GM12873 (cell line): ENCODE measurements at regions not wholly inside any gene's neighbourhood (a gene's known extent, or its start where the extent isn't known, plus 50 kb on each side); places are given as distances from the start of the nearest gene placed in this dataset.

Experiments
- TF ChIP-seq, protein P1 (sequence below): IDR thresholded peaks from 2 replicates; pipeline ENCODE4 v1.5.1; 2012; ENCODE audit warnings: low read depth, mild to moderate bottlenecking, moderate library complexity, low read length, control low read depth; ENCODE audit not compliant: insufficient read depth; ENCODE audit errors: missing control alignments

DNA sequence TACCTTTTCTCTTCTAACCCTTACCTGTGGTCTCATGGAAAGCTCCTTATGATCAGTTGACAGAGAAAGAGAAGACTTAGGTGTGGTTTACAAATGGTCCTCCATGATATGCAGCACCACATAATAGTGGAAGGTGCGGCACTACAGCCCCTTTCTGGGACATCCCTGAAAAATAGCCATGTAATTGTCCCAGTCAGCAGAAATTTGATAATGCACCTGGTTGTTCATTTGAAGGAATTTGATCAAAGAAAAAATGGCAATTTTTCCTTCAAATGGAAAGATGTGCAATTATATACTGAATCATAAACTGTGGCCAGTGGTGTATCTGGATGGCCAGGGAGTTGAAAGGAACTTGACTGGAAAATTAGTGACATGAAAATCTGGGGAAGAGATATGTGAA lies 293.6 kb upstream of the PCDH20 start:
- TF ChIP-seq, protein P1, sequence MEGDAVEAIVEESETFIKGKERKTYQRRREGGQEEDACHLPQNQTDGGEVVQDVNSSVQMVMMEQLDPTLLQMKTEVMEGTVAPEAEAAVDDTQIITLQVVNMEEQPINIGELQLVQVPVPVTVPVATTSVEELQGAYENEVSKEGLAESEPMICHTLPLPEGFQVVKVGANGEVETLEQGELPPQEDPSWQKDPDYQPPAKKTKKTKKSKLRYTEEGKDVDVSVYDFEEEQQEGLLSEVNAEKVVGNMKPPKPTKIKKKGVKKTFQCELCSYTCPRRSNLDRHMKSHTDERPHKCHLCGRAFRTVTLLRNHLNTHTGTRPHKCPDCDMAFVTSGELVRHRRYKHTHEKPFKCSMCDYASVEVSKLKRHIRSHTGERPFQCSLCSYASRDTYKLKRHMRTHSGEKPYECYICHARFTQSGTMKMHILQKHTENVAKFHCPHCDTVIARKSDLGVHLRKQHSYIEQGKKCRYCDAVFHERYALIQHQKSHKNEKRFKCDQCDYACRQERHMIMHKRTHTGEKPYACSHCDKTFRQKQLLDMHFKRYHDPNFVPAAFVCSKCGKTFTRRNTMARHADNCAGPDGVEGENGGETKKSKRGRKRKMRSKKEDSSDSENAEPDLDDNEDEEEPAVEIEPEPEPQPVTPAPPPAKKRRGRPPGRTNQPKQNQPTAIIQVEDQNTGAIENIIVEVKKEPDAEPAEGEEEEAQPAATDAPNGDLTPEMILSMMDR: no peak

DNA sequence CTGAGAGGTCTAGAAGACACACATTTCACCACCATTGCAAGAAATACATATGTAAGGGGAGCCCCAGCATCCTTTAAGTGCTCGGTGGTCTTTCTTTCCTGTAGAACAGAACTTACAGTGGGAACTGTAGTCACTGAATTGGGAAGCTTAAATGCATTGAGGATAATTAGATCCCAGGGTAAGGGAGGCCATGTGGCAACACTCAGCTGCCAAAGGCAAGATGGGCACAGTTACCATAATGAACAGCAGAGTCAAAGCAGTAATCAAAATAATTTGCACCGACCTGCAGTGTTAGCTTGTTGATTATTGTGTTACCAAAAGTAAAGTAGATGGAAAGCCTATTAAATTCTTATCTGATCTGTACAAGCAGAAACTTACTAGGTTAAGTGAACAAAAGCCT lies 291.2 kb upstream of the PCDH20 start:
- TF ChIP-seq, protein P1: no peak

DNA sequence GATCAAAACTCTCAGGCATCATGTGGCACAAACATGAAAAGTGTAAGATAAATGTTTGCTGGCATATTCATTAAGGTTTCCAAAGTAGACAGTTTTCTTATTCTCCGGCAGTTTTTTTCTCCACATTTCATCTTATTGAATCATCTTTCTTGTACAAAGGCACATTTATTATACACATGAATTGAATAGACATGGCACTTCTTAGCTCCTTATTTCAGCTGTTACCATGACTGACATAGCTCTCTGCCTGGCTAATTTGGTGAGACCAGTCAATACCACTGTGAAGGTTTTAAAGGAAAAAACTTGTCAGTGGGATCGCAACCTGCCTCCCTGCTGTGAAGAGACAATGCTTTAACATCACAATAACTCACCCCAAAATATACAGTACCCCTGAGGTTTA lies 285.0 kb upstream of the PCDH20 start:
- TF ChIP-seq, protein P1: no peak

DNA sequence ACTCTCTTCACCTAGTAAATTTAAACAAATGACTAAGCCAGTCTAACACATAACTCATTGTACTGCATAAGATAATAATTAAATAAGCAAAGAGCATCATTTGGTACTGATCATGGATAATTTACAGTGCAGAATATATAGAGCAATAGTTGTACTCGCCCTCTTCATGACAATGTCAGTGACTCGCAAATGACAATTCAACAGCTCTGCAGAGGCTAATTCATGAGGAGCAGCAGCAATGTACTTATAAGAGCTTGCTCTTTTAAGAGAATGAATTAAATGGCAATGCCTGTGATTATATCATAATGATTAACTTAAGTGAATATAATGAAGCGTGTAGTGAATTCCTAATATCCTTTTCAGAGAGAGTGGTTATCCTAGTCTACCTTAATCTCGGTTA lies 284.5 kb upstream of the PCDH20 start:
- TF ChIP-seq, protein P1: no peak

DNA sequence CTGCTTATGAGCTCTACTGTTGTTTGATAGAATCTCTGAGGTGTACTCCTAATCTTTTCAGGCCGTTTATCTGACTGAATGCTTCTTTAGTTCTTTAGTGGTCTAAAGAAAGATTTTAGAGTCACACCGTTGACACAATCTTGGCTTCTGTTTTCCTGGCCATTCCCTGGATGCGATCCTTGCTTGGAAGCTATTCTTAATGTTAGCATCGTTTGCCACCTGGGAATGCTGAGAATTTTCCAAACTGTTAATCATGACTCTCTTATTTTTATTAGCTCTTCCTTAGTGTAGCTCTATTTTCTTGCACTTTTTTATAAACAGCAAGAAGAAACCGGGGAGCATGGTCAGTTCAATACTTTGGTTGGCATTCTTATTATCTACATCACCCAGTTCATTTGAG lies 281.0 kb upstream of the PCDH20 start:
- TF ChIP-seq, protein P1: no peak

DNA sequence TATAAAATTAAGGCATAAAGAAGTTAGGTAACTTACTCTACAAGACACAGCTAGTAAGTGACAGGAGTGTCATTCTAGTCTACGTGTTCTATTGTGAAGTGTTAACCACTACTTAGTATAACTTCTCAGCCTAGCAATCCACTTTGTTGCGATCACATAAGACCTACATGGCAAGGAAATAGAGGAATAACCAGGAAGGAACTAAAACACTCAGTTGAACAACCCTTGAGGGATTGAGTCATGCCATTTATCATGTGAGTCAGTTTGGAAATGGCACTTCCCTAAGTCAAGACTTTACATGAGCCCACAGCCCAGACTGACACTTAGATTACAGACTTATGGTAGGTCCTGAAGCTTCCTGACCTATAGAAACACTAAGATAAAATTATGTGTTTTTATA lies 279.5 kb upstream of the PCDH20 start:
- TF ChIP-seq, protein P1: no peak

DNA sequence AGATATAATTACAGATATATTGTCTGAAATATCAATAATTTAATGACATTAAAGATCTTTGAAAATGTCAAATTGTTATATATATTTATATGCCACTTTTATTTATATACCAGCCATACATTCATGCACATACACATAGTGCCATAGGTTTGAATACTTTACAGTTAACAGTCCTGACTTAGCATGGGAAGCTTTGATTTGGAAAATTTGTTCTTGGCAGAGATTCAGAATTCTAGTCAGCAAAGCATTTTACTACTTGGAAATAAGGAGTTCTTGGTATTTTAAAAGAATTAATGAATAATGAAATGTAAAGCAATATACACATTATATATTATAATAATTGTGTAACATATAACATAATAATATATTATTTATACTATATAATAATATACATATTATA lies 277.0 kb upstream of the PCDH20 start:
- TF ChIP-seq, protein P1: no peak

DNA sequence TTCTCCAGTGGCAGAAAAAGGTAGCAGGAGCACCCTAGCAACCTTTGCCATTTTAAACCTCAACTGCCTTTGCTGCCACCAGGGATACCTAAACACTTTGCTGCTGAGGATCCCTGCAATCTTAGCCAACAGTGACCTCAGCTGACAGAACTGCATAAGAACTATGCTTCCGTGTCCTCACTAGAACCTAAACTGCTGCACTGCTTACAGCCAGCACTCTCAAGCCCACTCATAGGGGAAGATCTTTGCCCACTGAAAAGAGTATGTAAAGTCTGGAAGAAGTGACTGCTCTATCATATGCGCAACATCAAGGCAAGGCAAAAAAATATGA lies 270.0 kb upstream of the PCDH20 start:
- TF ChIP-seq, protein P1: no peak
